HepG2 (cell line): ENCODE measurements at regions not wholly inside any gene's neighbourhood (a gene's known extent, or its start where the extent isn't known, plus 50 kb on each side); places are given as distances from the start of the nearest gene placed in this dataset.
A peak's percentile ranks its signal among the peaks of the same experiment; 100 is the strongest.

Experiments used
- ATAC-seq: fragments of 200-7000 bp; cut with Tn5 transposase; 3 replicates; pipeline ENCODE4 v1.9.1; 2020; ENCODE audit warnings: mild to moderate bottlenecking, moderate library complexity
- BruUV-seq: library from RNA; stranded (reverse); fragments of 400-500 nt; replicated peaks from 2 replicates; lab custom pipeline; 2021; lab: Mats Ljungman, UMichigan
- CTCF ChIA-PET: fragments of 300-600 bp; formaldehyde crosslinking; extraction: SDS; loops from one replicate; lab custom pipeline; 2021; ENCODE audit warnings: low total read pairs, inconsistent platforms, low intra/inter-chr PET ratio; lab: Yijun Ruan, JAX
- POLR2A ChIA-PET: fragments of 350-600 bp; sonication (Branson Sonifier 250); formaldehyde crosslinking; loops from one replicate; lab custom pipeline; 2020; ENCODE audit warnings: antibody characterized with exemption, inconsistent platforms; lab: Yijun Ruan, JAX
- DNase-seq: peaks from one replicate; pipeline ENCODE4 v3.0.0-alpha.2; 2015; ENCODE audit warnings: low spot score
- FAIRE-seq: peaks from 3 replicates; lab custom pipeline; 2011; peaks lifted over from hg19 to GRCh38; lab: Jason Lieb, UNC
- H2AFZ ChIP-seq: one replicate; pipeline ENCODE4 v1.6.1; 2011; ENCODE audit warnings: low read length, inconsistent platforms
- H3K27ac ChIP-seq: fragments of 300-600 bp; 3 replicates; pipeline ENCODE4 v1.8.0; 2011; ENCODE audit warnings: mixed run types, mild to moderate bottlenecking, mixed read lengths, low read length, inconsistent platforms; ENCODE audit not compliant: insufficient read depth; ENCODE audit errors: extremely low read length
- H3K27me3 ChIP-seq, 2 experiments: fragments of 200-600 bp in 1 of 2; 2 replicates in 1 of 2; 3 replicates in 1 of 2; pipeline versions ENCODE4 v1.6.0 to v1.8.0; 2011; ENCODE audit warnings: low read length in 2 of 2, mild to moderate bottlenecking in 2 of 2, moderate library complexity in 2 of 2, inconsistent platforms in 1 of 2; ENCODE audit not compliant: insufficient read depth in 2 of 2, control insufficient read depth in 1 of 2
- H3K36me3 ChIP-seq, 2 experiments: fragments of 200-600 bp in 1 of 2; replicated peaks in 1 of 2; 2 replicates in 1 of 2; 3 replicates in 1 of 2; pipeline versions ENCODE4 v1.5.1 to v1.8.0; 2011; ENCODE audit warnings: low read length in 2 of 2, inconsistent platforms in 1 of 2; ENCODE audit not compliant: insufficient read depth in 2 of 2, control insufficient read depth in 1 of 2
- H3K4me1 ChIP-seq: 2 replicates; pipeline ENCODE4 v1.5.1; 2012; ENCODE audit warnings: low read length, inconsistent platforms; ENCODE audit not compliant: insufficient read depth
- H3K4me2 ChIP-seq: 2 replicates; pipeline ENCODE4 v1.6.0; 2011; ENCODE audit warnings: low read depth, low read length, inconsistent platforms
- H3K4me3 ChIP-seq, 3 experiments: fragments of 200-600 bp in 1 of 3; sonication (generic), shearing (Covaris generic) in 1 of 3; replicated peaks in 1 of 3; 2 replicates each; pipeline ENCODE4 v1.5.1; 2011 to 2016; ENCODE audit warnings: low read length in 3 of 3, inconsistent platforms in 2 of 3, low read depth in 2 of 3, mild to moderate bottlenecking in 2 of 3, control low read depth in 1 of 3, mixed read lengths in 1 of 3; ENCODE audit not compliant: insufficient read depth in 1 of 3
- H3K79me2 ChIP-seq: one replicate; pipeline ENCODE4 v1.6.1; 2011; ENCODE audit warnings: low read length, inconsistent platforms; ENCODE audit not compliant: insufficient read depth
- H3K9ac ChIP-seq: 2 replicates; pipeline ENCODE4 v1.6.0; 2011; ENCODE audit warnings: mild to moderate bottlenecking, low read depth, low read length, inconsistent platforms; ENCODE audit not compliant: insufficient read depth
- H3K9me3 ChIP-seq: 2 replicates; pipeline ENCODE4 v1.5.1; 2012; ENCODE audit warnings: mild to moderate bottlenecking, low read length
- H4K20me1 ChIP-seq: 2 replicates; pipeline ENCODE4 v1.6.0; 2011; ENCODE audit warnings: inconsistent platforms, mild to moderate bottlenecking, low read length, moderate library complexity; ENCODE audit not compliant: insufficient read depth
- HNF4A ChIP-seq: sonication (generic); formaldehyde crosslinking; IDR thresholded peaks from 2 replicates; pipeline ENCODE4 v1.4.0; 2020; ENCODE audit warnings: missing genetic modification reagents
- MAFF ChIP-seq: IDR thresholded peaks from 2 replicates; pipeline ENCODE4 v1.6.1; 2011; ENCODE audit warnings: low read depth, low read length, improper control_type of control experiment
- MAFK ChIP-seq, 2 experiments: IDR thresholded peaks in 1 of 2; conservative IDR thresholded peaks in 1 of 2; 2 replicates each; pipeline ENCODE4 v1.6.1; 2011; ENCODE audit warnings: improper control_type of control experiment in 2 of 2, low read length in 2 of 2
- NFIC ChIP-seq: IDR thresholded peaks from 2 replicates; pipeline ENCODE4 v1.6.1; 2012; ENCODE audit warnings: mild to moderate bottlenecking, low read length, inconsistent platforms
- SIN3B ChIP-seq: fragments of 150-350 bp; IDR thresholded peaks from 2 replicates; pipeline ENCODE4 v1.6.1; 2014; ENCODE audit warnings: low read length
- SMARCE1 ChIP-seq: fragments of 450-650 bp; IDR thresholded peaks from 2 replicates; pipeline ENCODE4 v1.6.1; 2017; ENCODE audit warnings: borderline replicate concordance
- SP5 ChIP-seq: IDR thresholded peaks from 2 replicates; pipeline ENCODE4 v1.6.1; 2016; ENCODE audit warnings: low read depth, borderline replicate concordance
- ZNF451 ChIP-seq: sonication (generic); formaldehyde crosslinking; IDR thresholded peaks from 2 replicates; pipeline ENCODE4 v1.5.0; 2020; ENCODE audit warnings: mild to moderate bottlenecking, missing genetic modification reagents
- ZNF713 ChIP-seq: sonication (generic); formaldehyde crosslinking; IDR thresholded peaks from 2 replicates; pipeline ENCODE4 v1.4.0; 2020; ENCODE audit warnings: mild to moderate bottlenecking, missing genetic modification reagents
- WGBS: methylation state at CpG from one replicate; pipeline ENCODE4 v1.1.6; 2017; ENCODE audit warnings: low lambda C conversion rate; 5-methylcytosine and 5-hydroxymethylcytosine counted together
- in situ Hi-C: cut with HindIII; loops from 2 replicates; pipeline ENCODE4 v1.10.0; 2017; ENCODE audit warnings: low pct_unique_long_range_greater_than_20kb; ENCODE audit not compliant: extremely low pct_ligation_motif_present
- intact Hi-C: fragments of 100-400 bp; cut with micrococcal nuclease; formaldehyde crosslinking; loops from one replicate; pipeline ENCODE4 v1.10.0; 2022; ENCODE audit not compliant: unreplicated experiment

DNA sequence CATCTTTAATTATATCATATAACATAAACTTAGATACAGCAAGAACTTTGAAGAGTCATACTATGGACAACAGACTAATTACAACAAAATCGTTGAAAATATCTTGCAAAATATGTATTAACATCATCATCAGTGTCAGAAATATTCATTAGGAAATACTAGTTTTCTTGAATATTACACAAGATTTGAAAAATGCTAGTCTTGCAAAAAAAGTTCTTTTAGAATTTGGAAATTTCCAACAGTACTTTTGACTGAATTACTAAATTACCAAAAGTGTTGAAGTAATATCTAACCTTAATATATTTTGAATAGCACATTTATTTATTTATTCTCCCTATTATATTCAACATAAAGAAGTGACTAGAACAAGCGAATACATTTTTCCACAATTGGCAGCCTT, 1224.8 kb upstream of the EYS start:
- intact Hi-C loops: no loop called here
- Histone ChIP-seq H3K9me3 (no peaks in the 10 kb centered on the region), H3K4me2 (no peak overlapping the region), H2AFZ (no peak overlapping the region), H3K4me3 (no peak overlapping the region), H3K27ac (no peak overlapping the region), H3K9ac (no peak overlapping the region), H3K79me2 (no peaks in the 10 kb centered on the region)
- no peak for FAIRE-seq
- BruUV-seq: no TSS peak
- peak; percentile 78 for TF ChIP-seq MAFF
- peak; percentile 83 to 92 for TF ChIP-seq MAFK (conservative IDR thresholded peaks at IDR 0.05 in 1 of 2, IDR thresholded peaks at IDR 0.05 in 1 of 2; ENCODE audit: low read length in 2 of 2)
- TF ChIP-seq SP5 (CRISPR knock-in tag): no peak
- TF ChIP-seq, all 625 proteins: peak for 2
- Histone ChIP-seq H3K36me3 (no peaks in the 10 kb centered on the region), H3K27me3 (no peaks in the 10 kb centered on the region), H3K4me1 (no peaks in the 10 kb centered on the region), H4K20me1 (no peaks in the 10 kb centered on the region)
- in situ Hi-C loops: no loop called here
- ATAC-seq (no peak), DNase-seq (no peak)
- POLR2A ChIA-PET: no interaction called here
- 41% methylated on average over 2 of the region's 2 CpGs for WGBS
- CTCF ChIA-PET: no interaction called here

DNA sequence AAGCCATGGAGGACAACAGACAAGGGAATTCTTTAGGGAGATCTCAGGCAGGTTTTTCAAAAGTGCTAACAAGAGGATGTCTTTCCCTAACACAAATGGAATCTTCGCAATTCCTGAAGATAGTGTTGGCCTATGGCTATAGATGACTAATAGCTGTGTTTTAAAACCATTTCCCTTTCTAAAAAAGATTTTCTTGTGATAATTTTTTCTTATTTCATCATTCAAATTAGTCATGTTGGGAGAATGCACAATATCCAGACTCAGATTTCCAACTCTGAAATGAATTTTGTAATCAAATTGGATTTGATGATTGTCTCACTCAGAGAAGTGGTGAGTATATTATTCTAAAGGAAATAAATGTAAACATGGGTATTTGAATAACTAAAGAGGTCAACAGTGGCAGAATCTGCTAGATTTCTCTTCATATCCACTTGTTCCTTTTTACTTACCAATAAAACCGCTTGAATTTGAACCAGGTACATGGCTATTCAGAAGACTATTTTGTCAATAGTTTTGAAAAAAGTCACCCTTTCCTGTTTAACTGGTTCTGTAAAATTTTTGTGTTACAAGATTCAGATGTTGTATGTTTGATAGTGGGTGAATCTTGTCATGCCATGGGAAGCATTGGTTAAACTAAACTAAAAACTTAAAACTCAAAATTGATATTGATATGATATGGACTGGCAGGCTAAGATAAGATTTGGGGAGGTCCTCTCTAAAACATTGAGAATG, 1223.7 kb upstream of the EYS start:
- Histone ChIP-seq H3K4me1 (no peaks in the 10 kb centered on the region), H3K4me3 (no peak overlapping the region), H3K79me2 (no peaks in the 10 kb centered on the region), H3K4me2 (no peak overlapping the region), H2AFZ (no peak overlapping the region), H3K9ac (no peak overlapping the region), H3K27ac (no peak overlapping the region), H3K36me3 (no peaks in the 10 kb centered on the region), H4K20me1 (no peaks in the 10 kb centered on the region), H3K27me3 (no peaks in the 10 kb centered on the region), H3K9me3 (no peaks in the 10 kb centered on the region)
- no peak for DNase-seq
- ChIA-PET CTCF (no interaction called here), POLR2A (no interaction called here)
- in situ Hi-C loops: no loop called here
- intact Hi-C loops: no loop called here
- TF ChIP-seq ZNF713 (no peak), SIN3B (no peak), HNF4A (no peak), NFIC (no peak), SMARCE1 (no peak), ZNF451 (no peak)
- under 1% methylated on average over 2 of the region's 2 CpGs for WGBS
- ATAC-seq: no peak
- BruUV-seq: no TSS peak
- no peak for FAIRE-seq
